Nephron progenitor cell (in vitro differentiated cells): ENCODE measurements at regions not wholly inside any gene's neighbourhood (a gene's known extent, or its start where the extent isn't known, plus 50 kb on each side); places are given as distances from the start of the nearest gene placed in this dataset.
A peak's percentile ranks its signal among the peaks of the same experiment; 100 is the strongest.

Experiments used
- DNase-seq: peaks from one replicate; pipeline ENCODE4 v3.0.0; 2021
- H3K27ac Mint-ChIP-seq: 2 replicates; pipeline ENCODE4 v1.8.0; 2021; ENCODE audit warnings: mild to moderate bottlenecking, moderate library complexity, mixed read lengths
- H3K27me3 Mint-ChIP-seq: 2 replicates; pipeline ENCODE4 v1.8.0; 2021; ENCODE audit warnings: mild to moderate bottlenecking, low read depth, mixed read lengths; ENCODE audit not compliant: poor library complexity
- H3K36me3 Mint-ChIP-seq: 2 replicates; pipeline ENCODE4 v1.8.0; 2021; ENCODE audit warnings: low read depth, mixed read lengths
- H3K4me1 Mint-ChIP-seq: 2 replicates; pipeline ENCODE4 v1.8.0; 2021; ENCODE audit warnings: mixed read lengths
- H3K4me3 Mint-ChIP-seq: 2 replicates; pipeline ENCODE4 v1.8.0; 2021; ENCODE audit warnings: mild to moderate bottlenecking, moderate library complexity, mixed read lengths
- H3K9me3 Mint-ChIP-seq: 2 replicates; pipeline ENCODE4 v1.8.0; 2021; ENCODE audit warnings: mild to moderate bottlenecking, moderate library complexity, mixed read lengths
- TF ChIP-seq, protein P1 (sequence below): fragments of 200-600 bp; sonication (generic); IDR thresholded peaks from 2 replicates; pipeline ENCODE4 v1.5.0; 2021; ENCODE audit warnings: antibody characterized with exemption

DNA sequence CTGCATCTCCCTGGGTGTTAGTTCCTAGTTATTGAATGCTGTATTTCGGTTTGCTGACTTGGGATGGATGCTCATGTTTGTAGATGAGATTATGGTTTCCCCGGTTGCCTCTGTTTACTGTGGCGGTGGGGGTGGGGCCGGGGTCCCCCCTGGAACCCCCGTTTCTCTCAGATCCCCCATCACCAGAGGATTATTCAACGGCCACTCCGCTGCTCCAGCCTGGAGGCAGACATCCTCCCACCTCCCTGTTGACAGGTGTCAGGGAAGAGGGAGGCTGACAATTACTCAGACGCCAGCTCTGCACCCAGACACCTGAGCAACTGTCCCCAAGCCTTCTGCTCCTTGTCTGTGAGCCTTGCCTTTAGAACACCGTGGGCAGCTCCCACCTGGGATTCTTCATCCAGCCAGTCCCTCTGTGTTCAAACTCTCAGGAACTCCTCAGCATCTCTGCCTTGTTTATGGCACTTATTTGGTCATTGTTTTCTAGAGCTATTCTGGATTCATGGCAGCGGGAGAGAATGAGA is 95.9 kb upstream of the PRR20G start:
- H3K4me3 Mint-ChIP-seq = no peak overlapping the region
- peaks cover 27% of the 10 kb centered on the region for H3K9me3 Mint-ChIP-seq
- peaks cover 29% of the 10 kb centered on the region for H3K27me3 Mint-ChIP-seq
- no peak overlapping the region for H3K27ac Mint-ChIP-seq
- TF ChIP-seq, protein P1, sequence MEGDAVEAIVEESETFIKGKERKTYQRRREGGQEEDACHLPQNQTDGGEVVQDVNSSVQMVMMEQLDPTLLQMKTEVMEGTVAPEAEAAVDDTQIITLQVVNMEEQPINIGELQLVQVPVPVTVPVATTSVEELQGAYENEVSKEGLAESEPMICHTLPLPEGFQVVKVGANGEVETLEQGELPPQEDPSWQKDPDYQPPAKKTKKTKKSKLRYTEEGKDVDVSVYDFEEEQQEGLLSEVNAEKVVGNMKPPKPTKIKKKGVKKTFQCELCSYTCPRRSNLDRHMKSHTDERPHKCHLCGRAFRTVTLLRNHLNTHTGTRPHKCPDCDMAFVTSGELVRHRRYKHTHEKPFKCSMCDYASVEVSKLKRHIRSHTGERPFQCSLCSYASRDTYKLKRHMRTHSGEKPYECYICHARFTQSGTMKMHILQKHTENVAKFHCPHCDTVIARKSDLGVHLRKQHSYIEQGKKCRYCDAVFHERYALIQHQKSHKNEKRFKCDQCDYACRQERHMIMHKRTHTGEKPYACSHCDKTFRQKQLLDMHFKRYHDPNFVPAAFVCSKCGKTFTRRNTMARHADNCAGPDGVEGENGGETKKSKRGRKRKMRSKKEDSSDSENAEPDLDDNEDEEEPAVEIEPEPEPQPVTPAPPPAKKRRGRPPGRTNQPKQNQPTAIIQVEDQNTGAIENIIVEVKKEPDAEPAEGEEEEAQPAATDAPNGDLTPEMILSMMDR = no peak
- no peak for DNase-seq
- H3K4me1 Mint-ChIP-seq = no peaks in the 10 kb centered on the region
- H3K36me3 Mint-ChIP-seq = no peaks in the 10 kb centered on the region

DNA sequence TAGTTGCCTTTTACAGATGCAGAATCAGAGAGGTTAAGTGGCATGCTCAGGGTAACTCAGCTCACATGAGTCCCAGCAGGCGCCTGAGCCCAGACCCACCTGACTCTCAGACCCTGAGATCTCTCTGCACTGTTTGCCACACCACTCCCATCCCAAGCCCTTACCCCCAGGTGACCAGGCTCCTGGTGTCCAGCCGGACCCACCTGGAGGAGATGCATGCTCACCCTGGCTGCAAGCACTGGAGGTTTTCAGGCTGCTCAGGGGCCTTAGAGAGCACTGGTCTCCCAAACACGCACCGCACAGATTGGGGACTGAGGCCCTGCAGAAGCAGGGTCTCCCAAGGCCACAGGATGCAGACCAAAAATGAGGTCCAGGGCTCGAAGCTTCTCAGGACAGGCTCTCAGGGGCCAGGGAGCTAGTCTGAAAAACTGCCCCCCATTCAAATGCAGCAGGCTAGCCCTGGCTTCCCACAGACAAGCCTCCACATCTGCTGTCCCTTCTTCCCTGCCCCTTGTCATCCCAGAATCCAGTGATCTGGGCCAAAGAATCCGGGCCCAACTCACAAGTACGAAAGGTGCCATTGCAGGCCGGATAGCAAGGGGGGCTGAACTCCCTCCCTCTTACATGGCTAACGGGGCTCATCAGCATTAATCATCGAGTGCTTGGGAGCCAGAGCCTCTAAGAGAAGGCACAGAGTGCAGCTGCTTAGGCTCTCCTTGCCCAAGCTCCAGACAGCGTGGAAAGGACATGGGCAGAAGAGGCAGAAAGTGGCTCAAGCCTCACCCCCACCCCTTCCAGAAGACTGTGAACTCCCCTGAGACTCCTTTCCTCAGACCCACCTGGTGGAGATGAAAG is 90.2 kb upstream of the PRR20G start:
- H3K4me3 Mint-ChIP-seq = no peak overlapping the region
- H3K9me3 Mint-ChIP-seq = peaks cover 19% of the 10 kb centered on the region
- no peak for DNase-seq
- H3K4me1 Mint-ChIP-seq = peaks cover 20% of the 10 kb centered on the region
- TF ChIP-seq, protein P1 = no peak
- no peak overlapping the region for H3K27ac Mint-ChIP-seq
- H3K27me3 Mint-ChIP-seq = peaks cover 20% of the 10 kb centered on the region
- H3K36me3 Mint-ChIP-seq = no peaks in the 10 kb centered on the region

DNA sequence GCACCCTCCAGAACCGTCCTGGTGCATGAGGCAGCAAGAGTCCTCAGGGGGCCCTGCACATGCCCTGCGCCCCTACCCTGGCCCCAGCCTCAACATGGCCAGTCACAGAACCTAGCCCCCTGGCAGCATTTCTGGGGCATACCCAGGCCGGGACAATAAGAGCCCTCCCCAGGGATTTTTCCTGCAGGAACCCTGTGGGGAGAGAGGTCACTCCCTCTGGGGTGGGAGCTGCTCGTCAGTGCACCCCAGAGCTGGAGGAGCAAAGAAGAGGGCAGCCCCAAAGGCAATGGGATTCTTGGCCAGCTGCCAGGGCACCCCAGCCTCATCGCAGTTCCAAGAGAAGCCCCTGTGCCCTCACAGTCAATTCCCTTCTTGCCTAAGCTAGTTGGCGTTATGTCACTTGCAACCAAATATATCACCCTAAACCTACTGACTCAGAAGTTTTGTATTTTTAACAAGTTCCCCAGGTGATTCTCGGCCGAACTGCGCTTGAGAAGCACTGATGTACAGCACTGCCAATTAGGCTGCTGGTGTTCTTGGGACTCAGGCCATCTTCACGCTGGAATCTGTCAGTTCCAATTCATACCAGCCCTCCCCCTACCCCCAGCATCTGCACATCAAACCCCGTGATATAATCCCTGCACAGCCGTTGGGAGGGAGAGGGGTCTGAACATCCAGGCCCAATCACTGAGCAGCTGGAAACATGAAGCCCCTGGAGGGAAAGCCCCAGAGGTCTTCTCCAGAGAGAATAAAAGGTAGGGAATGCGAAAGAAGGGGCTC is 87.5 kb upstream of the PRR20G start:
- no peak for DNase-seq
- Mint-ChIP-seq H3K9me3 (peaks cover 1% of the 10 kb centered on the region), H3K4me3 (no peak overlapping the region), H3K27ac (no peak overlapping the region), H3K36me3 (no peaks in the 10 kb centered on the region), H3K27me3 (peaks cover 13% of the 10 kb centered on the region), H3K4me1 (peaks cover 35% of the 10 kb centered on the region)
- TF ChIP-seq, protein P1 = no peak

DNA sequence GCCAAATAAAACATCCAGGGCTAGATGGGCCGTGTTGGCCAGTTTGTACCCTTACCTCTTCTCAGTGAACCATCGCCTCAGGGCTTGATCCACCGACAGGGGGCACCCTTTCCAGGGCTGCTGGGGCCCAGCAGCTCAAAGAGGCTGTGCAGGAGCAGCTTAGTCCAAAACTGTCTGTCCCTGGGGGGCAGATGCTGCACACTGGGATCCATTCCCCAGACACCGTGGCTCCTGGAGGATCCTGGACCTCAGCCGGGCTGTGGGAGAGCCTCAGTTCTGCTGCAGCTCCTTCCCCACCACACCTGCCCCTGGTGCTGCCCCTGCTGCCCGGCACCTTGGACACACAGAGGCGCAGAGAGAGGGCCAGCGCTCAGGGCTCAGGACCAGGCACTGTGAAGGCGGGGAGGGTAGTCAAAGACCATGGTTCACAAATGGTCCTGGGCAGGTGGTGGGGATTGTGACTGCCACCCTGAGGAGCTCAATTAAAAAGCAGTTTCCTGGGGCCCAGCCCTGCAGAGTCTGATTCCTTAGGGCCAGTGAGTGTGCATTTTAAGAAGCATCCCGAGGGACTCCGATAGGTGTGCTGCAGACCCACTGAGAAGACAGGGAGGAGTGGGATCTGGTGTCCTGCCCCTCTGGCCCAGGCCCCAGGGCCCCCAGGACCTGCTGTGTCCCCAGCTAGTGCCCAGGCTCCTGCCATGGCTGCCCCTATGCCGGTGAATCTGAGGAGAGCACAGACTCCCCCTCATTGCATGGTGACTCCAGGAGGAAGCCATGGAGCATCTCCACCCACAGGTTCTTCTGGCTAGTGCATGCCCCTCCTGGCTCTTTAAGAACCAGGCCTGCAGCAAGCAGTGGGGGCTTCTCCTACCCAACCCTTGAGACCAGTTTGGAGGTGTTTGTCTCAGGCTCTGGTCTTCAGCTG is 86.5 kb upstream of the PRR20G start:
- peaks cover 35% of the 10 kb centered on the region for H3K4me1 Mint-ChIP-seq
- peak; percentile 49 for DNase-seq
- TF ChIP-seq, protein P1 = peak; percentile 42
- no peak overlapping the region for H3K4me3 Mint-ChIP-seq
- no peaks in the 10 kb centered on the region for H3K36me3 Mint-ChIP-seq
- peaks cover 16% of the 10 kb centered on the region for H3K27me3 Mint-ChIP-seq
- H3K9me3 Mint-ChIP-seq = no peaks in the 10 kb centered on the region
- no peak overlapping the region for H3K27ac Mint-ChIP-seq

DNA sequence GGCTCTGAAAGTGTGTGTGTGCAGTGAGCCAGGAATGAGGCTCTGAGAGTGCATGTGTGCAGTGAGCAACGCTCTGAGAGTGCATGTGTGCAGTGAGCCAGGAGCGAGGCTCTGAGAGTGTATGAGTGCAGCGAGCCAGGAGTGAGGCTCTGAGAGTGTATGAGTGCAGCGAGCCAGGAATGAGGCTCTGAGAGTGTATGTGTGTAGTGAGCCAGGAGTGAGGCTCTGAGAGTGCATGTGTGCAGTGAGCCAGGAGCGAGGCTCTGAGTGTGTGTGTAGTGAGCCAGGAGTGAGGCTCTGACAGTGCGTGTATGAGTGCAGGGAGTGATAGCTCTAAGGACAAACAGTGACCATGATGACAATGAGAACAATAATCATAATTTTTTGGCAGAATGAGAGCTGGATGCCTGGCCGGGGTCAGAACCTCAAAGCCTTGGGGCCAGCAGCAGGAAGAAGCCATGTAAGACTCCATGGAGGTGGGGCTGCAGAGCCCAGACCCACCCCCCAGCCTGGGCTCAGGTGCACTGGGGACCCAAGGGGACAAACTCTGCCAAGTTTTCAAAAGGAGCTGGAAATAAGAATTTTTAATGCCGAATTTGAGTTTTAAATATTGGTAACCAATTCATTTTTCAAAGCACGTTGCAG is 85.7 kb upstream of the PRR20G start:
- TF ChIP-seq, protein P1 = no peak
- H3K4me3 Mint-ChIP-seq = no peak overlapping the region
- peaks cover 17% of the 10 kb centered on the region for H3K27me3 Mint-ChIP-seq
- H3K36me3 Mint-ChIP-seq = no peaks in the 10 kb centered on the region
- no peak for DNase-seq
- H3K9me3 Mint-ChIP-seq = no peaks in the 10 kb centered on the region
- H3K4me1 Mint-ChIP-seq = peaks cover 35% of the 10 kb centered on the region
- no peak overlapping the region for H3K27ac Mint-ChIP-seq
